ENCODE measurements at regions not wholly inside any gene's neighbourhood (a gene's known extent, or its start where the extent isn't known, plus 50 kb on each side); places are given as distances from the start of the nearest gene placed in this dataset.

GRCh38 chr5:93821891-93822415 lies 80.6 kb upstream of the POU5F2 start:
- Histone ChIP-seq H3K27ac (no peak overlapping the region), H3K9me3 (no peaks in the 10 kb centered on the region), H3K27me3 (no peaks in the 10 kb centered on the region), H3K4me3 (no peak overlapping the region), H3K36me3 (no peaks in the 10 kb centered on the region), H3K9ac (ENCODE audit: low read depth in 2 of 2, low read length in 2 of 2) (no peak overlapping the region), H3K4me1 (no peaks in the 10 kb centered on the region)
- DNase-seq = no peak
- intact Hi-C loops (cut with DNase I) = no loop called here
- no peak for TF ChIP-seq CTCF (IDR thresholded peaks at IDR 0.05)

GRCh38 chr5:93819668-93820067 lies 78.3 kb upstream of the POU5F2 start:
- no peak for TF ChIP-seq CTCF (IDR thresholded peaks at IDR 0.05)
- DNase-seq = no peak
- intact Hi-C loops (cut with DNase I) = no loop called here

GRCh38 chr5:93810780-93811179 lies 69.4 kb upstream of the POU5F2 start:
- Histone ChIP-seq H3K36me3 (no peaks in the 10 kb centered on the region), H3K27ac (no peak overlapping the region), H3K9ac (ENCODE audit: low read depth in 2 of 2, low read length in 2 of 2) (no peak overlapping the region), H3K4me3 (no peak overlapping the region), H3K27me3 (no peaks in the 10 kb centered on the region), H3K9me3 (no peaks in the 10 kb centered on the region), H3K4me1 (no peaks in the 10 kb centered on the region)
- no peak for DNase-seq
- intact Hi-C loops (cut with DNase I) = no loop called here
- no peak for TF ChIP-seq CTCF (IDR thresholded peaks at IDR 0.05)

More at GRCh38 chr5:93819668-93820067, 78.3 kb upstream of the POU5F2 start:
- no peak overlapping the region for H3K9ac ChIP-seq (ENCODE audit: low read depth in 2 of 2, low read length in 2 of 2)
- H3K9me3 ChIP-seq = no peaks in the 10 kb centered on the region
- H3K4me1 ChIP-seq = no peaks in the 10 kb centered on the region
- H3K36me3 ChIP-seq = no peaks in the 10 kb centered on the region
- no peak overlapping the region for H3K4me3 ChIP-seq
- no peak overlapping the region for H3K27ac ChIP-seq
- no peaks in the 10 kb centered on the region for H3K27me3 ChIP-seq

- no peaks in the 10 kb centered on the region for H3K36me3 ChIP-seq
- no peaks in the 10 kb centered on the region for H3K27me3 ChIP-seq
- H3K4me1 ChIP-seq = no peaks in the 10 kb centered on the region
- no peak overlapping the region for H3K9ac ChIP-seq (ENCODE audit: low read depth in 2 of 2, low read length in 2 of 2)
- no peak overlapping the region for H3K27ac ChIP-seq
- DNase-seq = no peak
- no peak for TF ChIP-seq CTCF (IDR thresholded peaks at IDR 0.05)
- no peaks in the 10 kb centered on the region for H3K9me3 ChIP-seq
- H3K4me3 ChIP-seq = no peak overlapping the region
- intact Hi-C loops (cut with DNase I) = loop anchor here (10.0 kb wide), 1 partner anchor 205 kb away; no protein-coding TSS in a partner anchor
These were observed 68.0 kb upstream of the POU5F2 start for GRCh38 chr5:93809430-93809829.

GRCh38 chr5:93807846-93808245 lies 66.4 kb upstream of the POU5F2 start:
- no peaks in the 10 kb centered on the region for H3K4me1 ChIP-seq
- no peaks in the 10 kb centered on the region for H3K9me3 ChIP-seq
- H3K9ac ChIP-seq (ENCODE audit: low read depth in 2 of 2, low read length in 2 of 2) = no peak overlapping the region
- H3K27me3 ChIP-seq = no peaks in the 10 kb centered on the region
- intact Hi-C loops (cut with DNase I) = loop anchor here (10.0 kb wide), 1 partner anchor 203 kb away; no protein-coding TSS in a partner anchor
- no peak overlapping the region for H3K4me3 ChIP-seq
- DNase-seq = no peak
- H3K36me3 ChIP-seq = no peaks in the 10 kb centered on the region
- no peak overlapping the region for H3K27ac ChIP-seq
- TF ChIP-seq CTCF (IDR thresholded peaks at IDR 0.05) = no peak

Measured in colonic mucosa (tissue), 4 donors.